ENCODE measurements at regions not wholly inside any gene's neighbourhood (a gene's known extent, or its start where the extent isn't known, plus 50 kb on each side); places are given as distances from the start of the nearest gene placed in this dataset.
"Not testable (repeated sequence)": the region's sequence is repeated elsewhere in the genome, so short reads cannot be mapped to it uniquely, and the experiment has no call there.

DNA sequence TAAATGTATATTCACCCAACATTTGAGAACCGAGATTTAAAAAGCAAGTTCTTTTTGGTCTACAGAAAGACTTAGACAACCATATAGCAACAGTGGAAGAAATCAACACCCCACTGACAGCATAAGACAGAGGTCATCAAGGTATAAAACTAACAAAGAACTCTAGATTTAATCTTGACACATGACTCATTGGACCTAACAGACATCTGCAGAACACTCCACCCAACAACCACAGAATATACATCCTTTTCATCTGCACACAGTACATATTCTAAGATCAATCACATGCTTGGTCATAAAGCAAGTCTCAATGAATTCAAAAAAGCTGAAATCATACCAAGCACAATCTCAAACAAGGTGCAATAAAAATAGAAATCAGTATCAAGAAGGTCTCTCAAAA, 65.8 kb downstream of the SPIN4 start:
- Mint-ChIP-seq H3K9me3 (no peaks in the 10 kb centered on the region), H3K4me1 (no peaks in the 10 kb centered on the region), H3K27ac (no peak overlapping the region)

DNA sequence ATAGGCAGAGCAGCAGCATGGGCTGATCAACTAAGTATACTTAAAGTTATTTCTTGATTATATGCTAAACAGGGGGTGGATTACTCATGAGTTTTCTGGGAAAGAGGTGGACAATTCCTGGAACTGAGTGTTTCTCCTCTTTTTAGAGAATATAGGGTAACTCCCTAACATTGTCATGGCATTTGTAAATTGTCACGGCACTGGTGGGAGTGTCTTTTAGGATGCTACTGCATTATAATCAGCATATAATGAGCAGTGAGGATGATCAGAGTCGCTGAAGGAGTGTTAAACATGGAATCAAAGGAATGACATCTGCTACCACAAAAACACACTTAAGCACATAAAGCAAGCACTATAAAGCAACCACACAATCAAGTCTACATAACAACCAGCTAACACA, 66.5 kb downstream of the SPIN4 start:
- Mint-ChIP-seq H3K9me3 (no peaks in the 10 kb centered on the region), H3K27ac (no peak overlapping the region), H3K36me3 (no peaks in the 10 kb centered on the region), H3K4me1 (no peaks in the 10 kb centered on the region), H3K4me3 (no peak overlapping the region), H3K27me3 (no peaks in the 10 kb centered on the region)

More for the DNA sequence above, 65.8 kb downstream of the SPIN4 start:
- no peaks in the 10 kb centered on the region for H3K36me3 Mint-ChIP-seq
- no peaks in the 10 kb centered on the region for H3K27me3 Mint-ChIP-seq
- no peak overlapping the region for H3K4me3 Mint-ChIP-seq

DNA sequence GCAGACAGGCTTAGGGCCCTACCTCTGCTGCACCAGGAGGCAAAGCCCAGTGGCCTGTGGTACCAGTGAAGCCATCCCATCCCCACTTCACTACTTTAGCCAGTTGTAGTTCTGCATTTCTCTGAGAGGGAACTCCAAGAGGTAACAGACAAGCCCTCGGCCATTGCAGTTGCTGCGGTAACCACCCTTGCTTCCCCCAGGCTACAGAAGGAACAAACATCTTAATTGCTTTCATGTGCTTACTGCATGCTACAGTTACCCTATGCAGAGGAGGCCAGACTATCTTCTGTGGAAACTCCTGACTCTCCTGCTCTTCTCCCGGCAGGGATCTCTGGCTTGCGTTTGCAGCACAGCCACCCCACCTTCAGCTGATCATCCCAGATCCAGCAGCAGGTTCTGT, 67.8 kb downstream of the SPIN4 start:
- no peaks in the 10 kb centered on the region for H3K9me3 Mint-ChIP-seq
- no peak overlapping the region for H3K27ac Mint-ChIP-seq
- no peaks in the 10 kb centered on the region for H3K36me3 Mint-ChIP-seq
- H3K4me3 Mint-ChIP-seq: no peak overlapping the region
- H3K4me1 Mint-ChIP-seq: no peaks in the 10 kb centered on the region
- H3K27me3 Mint-ChIP-seq: no peaks in the 10 kb centered on the region

DNA sequence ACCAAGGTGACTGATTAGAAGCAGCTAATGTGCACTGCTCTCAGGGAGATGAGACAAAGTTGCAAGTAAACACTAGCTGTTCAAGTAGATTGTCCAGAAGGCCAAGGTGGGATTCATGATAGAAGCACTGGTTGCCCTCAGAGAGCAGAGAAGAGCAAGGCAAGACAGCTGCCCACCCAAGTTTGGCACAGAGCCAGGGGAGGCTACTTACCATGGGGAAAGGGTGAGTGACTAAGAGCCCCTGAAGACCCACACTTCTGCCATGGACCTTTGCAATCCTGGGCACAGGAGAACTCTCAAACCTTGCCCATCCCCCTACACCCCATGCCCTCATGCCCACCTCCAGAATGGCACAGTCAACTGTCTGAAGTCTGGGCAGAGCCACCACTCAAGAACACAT, 68.3 kb downstream of the SPIN4 start:
- no peaks in the 10 kb centered on the region for H3K36me3 Mint-ChIP-seq
- no peak overlapping the region for H3K27ac Mint-ChIP-seq

DNA sequence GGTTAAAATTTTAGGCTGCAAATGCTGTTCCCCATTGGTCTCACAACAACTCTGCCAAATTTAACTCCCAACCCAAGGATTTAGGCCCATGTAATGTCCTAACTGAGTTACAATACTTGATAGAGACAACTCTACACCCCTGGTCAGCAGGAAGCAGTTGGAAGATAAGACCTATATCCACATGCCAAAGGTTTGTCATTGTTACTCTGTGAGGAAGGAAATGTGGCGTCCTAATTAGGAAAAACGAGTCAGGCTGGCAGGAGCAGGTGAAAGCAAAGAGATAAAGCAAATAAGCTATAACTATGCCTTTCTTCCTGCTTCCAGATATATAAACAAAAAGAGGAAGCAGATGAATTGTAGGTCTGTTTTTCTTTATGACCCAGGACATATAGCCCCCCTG, 69.1 kb downstream of the SPIN4 start:
- no peak overlapping the region for H3K4me3 Mint-ChIP-seq
- no peak overlapping the region for H3K27ac Mint-ChIP-seq
- H3K4me1 Mint-ChIP-seq: no peaks in the 10 kb centered on the region
- no peaks in the 10 kb centered on the region for H3K27me3 Mint-ChIP-seq
- no peaks in the 10 kb centered on the region for H3K9me3 Mint-ChIP-seq
- no peaks in the 10 kb centered on the region for H3K36me3 Mint-ChIP-seq

More for the DNA sequence above, 68.3 kb downstream of the SPIN4 start:
- H3K4me3 Mint-ChIP-seq: no peak overlapping the region
- H3K27me3 Mint-ChIP-seq: no peaks in the 10 kb centered on the region
- no peaks in the 10 kb centered on the region for H3K9me3 Mint-ChIP-seq
- no peaks in the 10 kb centered on the region for H3K4me1 Mint-ChIP-seq

DNA sequence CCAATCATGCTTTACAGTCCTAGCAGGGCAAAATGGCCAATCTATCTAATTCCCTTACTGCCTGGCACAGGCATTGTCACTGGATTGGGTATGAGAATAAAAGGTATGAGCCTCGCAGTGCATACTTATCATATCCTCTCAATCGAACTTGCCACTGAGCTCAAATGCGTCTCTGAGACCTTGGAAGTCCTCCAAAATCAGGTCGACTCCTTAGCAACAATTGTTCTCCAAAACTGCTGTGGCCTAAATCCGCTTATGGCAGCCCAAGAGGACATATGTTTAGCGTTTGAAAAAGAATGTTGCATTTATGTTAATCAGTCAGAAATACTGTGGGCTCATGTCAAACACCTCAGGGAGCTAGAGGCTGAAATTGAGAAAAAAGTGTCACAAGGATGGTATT, 69.7 kb downstream of the SPIN4 start:
- H3K36me3 Mint-ChIP-seq: no peaks in the 10 kb centered on the region
- H3K4me1 Mint-ChIP-seq: no peaks in the 10 kb centered on the region
- no peaks in the 10 kb centered on the region for H3K9me3 Mint-ChIP-seq
- H3K27ac Mint-ChIP-seq: no peak overlapping the region
- H3K4me3 Mint-ChIP-seq: no peak overlapping the region
- no peaks in the 10 kb centered on the region for H3K27me3 Mint-ChIP-seq

DNA sequence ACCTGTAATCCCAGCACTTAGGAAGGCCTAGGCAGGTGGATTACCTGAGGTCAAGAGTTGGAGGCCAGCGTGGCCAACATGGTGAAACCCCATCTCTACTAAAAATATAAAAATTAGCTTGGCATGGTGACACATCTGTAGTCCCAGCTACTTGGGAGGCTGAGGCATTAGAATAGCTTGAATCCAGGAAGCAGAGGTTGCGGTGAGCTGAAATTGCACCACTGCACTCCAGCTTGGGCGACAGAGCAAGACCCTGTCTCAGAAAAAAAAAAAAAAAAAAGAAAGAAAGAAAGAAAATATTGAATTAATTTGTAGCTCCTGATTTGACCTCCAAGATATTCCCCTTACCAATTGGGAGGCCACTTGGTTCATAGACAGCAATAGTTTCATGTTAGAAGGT, 73.7 kb downstream of the SPIN4 start:
- not testable (repeated sequence) for H3K4me1 Mint-ChIP-seq, H3K4me3 Mint-ChIP-seq

DNA sequence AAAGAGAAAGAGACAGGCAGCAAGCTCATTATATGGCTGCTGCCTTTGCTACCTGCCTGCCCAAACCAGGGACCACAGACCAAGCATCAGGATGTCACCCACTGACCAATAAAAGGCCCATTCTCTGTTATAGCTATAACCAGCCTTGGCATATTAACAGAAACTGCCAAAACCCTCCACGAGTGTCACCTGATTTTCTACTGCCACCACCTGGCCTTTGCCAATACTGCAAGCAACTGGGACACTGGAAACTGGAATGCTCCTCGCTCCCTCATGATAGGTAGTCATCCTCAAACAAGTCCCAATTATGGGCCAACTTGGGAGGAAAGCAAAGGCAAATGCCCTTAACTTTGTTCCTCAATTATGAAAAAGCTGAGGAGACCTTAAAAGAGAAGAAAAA, 76.0 kb downstream of the SPIN4 start:
- Mint-ChIP-seq H3K4me1 (no peaks in the 10 kb centered on the region), H3K36me3 (no peaks in the 10 kb centered on the region), H3K27me3 (no peaks in the 10 kb centered on the region), H3K9me3 (no peaks in the 10 kb centered on the region), H3K4me3 (no peak overlapping the region), H3K27ac (no peak overlapping the region)

More for the DNA sequence above, 73.7 kb downstream of the SPIN4 start:
- H3K27ac Mint-ChIP-seq, H3K9me3 Mint-ChIP-seq, H3K27me3 Mint-ChIP-seq, H3K36me3 Mint-ChIP-seq: not testable (repeated sequence)

DNA sequence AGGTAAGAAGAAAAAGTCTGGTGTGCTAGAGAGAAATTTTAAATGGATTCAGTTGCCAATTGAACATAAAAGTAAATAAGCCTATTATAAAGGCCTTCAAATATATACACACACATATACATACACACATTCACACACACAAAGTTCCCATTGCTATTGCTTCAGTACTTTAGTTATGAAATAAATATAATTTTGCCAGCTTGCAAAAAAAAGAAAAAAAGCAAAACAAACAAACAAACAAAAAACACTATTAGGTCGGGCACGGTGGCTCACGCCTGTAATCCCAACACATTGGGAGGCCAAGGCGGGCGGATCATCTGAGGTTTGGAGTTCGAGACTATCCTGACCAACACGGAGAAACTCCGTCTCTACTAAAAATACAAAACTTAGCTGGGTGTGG, 80.3 kb downstream of the SPIN4 start:
- Mint-ChIP-seq H3K4me1 (no peaks in the 10 kb centered on the region), H3K36me3 (no peaks in the 10 kb centered on the region), H3K27me3 (no peaks in the 10 kb centered on the region), H3K27ac (no peak overlapping the region), H3K9me3 (no peaks in the 10 kb centered on the region), H3K4me3 (no peak overlapping the region)

DNA sequence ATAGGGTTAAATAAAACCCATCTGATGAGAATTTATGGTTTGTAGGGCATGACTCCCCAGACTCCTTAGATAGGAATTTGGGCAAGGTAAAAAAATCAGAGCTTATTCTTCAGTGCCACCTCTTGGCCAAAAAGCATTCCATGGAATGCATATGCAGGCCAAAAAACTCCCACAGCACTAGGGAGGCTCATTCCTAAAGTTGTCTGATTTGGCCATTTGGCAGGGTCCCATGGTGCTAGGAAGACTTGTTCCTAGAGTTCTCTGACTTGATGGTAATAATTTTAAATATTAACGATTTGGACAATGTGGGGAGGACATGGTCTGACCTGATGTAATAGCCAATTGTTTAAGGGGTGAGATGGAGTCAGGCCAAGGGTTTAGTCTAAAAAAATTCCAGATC, 93.0 kb downstream of the SPIN4 start:
- H3K27ac Mint-ChIP-seq: no peak overlapping the region
- no peaks in the 10 kb centered on the region for H3K9me3 Mint-ChIP-seq
- H3K27me3 Mint-ChIP-seq: no peaks in the 10 kb centered on the region
- H3K4me1 Mint-ChIP-seq: no peaks in the 10 kb centered on the region
- H3K4me3 Mint-ChIP-seq: no peak overlapping the region
- H3K36me3 Mint-ChIP-seq: no peaks in the 10 kb centered on the region

DNA sequence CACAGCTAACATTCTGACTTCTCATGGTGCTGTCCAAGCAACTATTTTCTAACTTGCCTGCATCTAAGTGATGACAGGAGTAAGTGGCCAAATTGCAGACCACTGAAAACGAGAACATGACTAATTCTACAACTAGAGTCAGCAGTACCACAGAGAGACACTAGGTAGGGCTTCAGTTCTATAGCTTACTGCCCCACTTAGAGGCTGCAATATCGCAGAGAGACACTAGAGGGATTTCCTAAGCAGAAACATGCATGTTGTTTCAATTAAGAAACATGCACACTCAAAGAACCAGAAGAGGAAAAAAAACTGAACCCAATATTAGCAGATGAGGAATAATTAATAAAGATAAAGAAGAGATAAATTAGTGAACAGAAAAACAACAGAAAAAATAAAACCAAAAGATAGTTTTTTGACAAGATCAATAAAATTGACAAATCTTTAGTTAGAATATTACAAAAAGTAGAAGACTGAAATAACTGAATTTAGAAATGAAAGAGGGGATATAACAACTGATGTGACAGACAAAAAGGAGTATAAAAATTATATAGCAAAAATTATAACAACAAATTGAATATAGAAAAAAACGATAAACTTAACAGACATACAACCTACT, 100.8 kb downstream of the SPIN4 start:
- H3K27me3 Mint-ChIP-seq: no peaks in the 10 kb centered on the region
- H3K9me3 Mint-ChIP-seq: no peaks in the 10 kb centered on the region
- no peak overlapping the region for H3K4me3 Mint-ChIP-seq
- no peaks in the 10 kb centered on the region for H3K4me1 Mint-ChIP-seq
- no peaks in the 10 kb centered on the region for H3K36me3 Mint-ChIP-seq
- H3K27ac Mint-ChIP-seq: peak overlapping the region; percentile 46

DNA sequence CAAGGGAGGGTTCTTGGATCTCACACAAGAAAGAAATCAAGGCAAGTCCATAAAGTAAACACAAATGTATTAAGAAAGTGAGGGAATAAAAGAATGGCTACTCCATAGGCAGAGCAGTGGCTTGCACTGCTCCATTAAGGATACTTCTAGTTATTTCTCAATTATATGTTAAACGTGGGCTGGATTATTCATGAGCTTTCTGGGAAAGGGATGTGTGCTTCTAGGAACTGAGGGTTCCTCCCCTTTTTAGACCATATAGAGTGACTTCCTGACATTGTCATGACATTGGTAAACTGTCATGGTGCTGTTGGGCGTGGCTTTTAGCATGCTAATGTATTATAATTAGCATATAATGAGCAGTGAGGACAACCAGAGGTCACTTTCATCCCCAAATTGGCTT, 108.4 kb downstream of the SPIN4 start:
- H3K9me3 Mint-ChIP-seq, H3K4me3 Mint-ChIP-seq, H3K27ac Mint-ChIP-seq, H3K4me1 Mint-ChIP-seq, H3K27me3 Mint-ChIP-seq, H3K36me3 Mint-ChIP-seq: not testable (repeated sequence)

DNA sequence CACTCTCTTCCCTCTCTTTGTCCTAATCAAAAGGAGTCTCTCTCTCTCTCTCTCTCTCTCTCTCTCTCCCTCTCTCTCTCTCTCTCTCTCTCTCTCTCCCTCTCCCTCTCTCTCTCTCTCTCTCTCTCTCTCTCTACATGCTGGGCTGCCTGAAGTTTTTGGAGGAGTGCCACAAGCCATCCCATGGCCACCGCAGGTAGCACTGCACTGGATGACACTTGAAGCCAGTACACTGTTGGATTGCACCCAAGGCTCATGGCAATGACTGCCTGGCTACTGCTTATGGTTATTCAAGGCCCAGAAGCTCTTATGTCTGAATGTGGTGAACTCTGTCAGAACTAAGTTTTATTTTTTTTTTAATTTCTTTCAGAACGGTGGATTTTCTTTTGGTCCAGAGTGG, 115.2 kb downstream of the SPIN4 start:
- not testable (repeated sequence) for H3K36me3 Mint-ChIP-seq, H3K9me3 Mint-ChIP-seq, H3K27ac Mint-ChIP-seq, H3K4me3 Mint-ChIP-seq, H3K4me1 Mint-ChIP-seq, H3K27me3 Mint-ChIP-seq

DNA sequence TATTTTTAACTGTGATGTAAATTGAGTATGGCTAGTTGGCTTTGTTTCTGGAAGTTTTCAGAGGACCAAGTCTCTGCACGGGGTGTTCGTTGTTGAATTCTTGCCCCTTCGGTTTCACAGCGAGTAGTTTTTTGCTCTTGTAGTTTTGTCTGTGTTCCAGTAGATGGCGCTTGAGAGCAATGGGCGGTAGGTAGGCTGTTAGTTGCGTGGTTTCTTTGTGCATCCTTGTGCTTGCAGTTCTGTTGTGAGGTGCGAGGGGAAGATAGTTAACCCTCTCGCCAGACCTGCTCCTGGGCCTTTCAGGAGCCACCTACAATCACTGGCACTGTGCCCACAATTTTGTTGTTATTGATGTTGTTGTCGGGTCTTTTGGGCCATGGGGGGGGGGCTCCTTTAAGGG, 118.1 kb downstream of the SPIN4 start:
- not testable (repeated sequence) for H3K9me3 Mint-ChIP-seq, H3K4me3 Mint-ChIP-seq, H3K4me1 Mint-ChIP-seq, H3K27me3 Mint-ChIP-seq, H3K36me3 Mint-ChIP-seq, H3K27ac Mint-ChIP-seq

DNA sequence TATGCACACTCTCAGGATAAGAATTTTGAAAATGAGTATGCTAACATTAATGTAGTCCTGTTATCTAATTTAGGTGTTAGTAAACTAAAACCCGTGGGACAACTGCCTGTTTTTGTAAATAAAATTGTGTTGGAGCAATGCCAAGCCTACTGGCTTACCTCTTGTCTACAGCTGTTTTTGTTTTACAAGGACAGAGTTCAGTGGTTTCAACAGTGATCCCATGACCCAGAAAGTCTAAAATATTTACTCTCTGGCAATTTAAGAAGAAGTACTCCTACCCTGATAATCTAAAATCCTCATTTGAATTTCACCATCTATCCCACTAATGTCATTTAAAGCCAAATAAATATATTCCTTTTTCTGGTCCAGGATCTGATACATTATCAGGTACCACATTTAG, 132.9 kb downstream of the SPIN4 start:
- H3K27me3 Mint-ChIP-seq, H3K9me3 Mint-ChIP-seq, H3K4me3 Mint-ChIP-seq, H3K36me3 Mint-ChIP-seq, H3K4me1 Mint-ChIP-seq, H3K27ac Mint-ChIP-seq: not testable (repeated sequence)

DNA sequence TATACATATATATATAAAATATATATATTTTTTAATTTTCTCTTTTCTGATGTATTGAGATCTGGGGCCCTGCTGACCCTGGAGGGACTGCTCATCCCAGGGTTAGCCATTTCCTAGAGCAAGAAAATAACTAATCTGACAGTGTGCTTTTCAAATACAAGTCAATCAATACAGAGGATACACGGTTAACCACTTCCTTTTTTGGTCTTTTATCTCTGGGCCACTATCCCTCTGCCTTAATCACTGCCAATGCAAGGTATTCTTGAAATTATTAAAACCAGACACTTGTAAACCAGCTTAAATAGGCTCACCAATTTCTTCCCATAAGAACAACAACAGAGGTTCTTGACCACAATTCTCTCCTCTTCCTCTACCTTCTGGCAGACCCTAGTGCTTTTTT, 133.6 kb downstream of the SPIN4 start:
- H3K9me3 Mint-ChIP-seq, H3K36me3 Mint-ChIP-seq, H3K27me3 Mint-ChIP-seq, H3K4me1 Mint-ChIP-seq, H3K27ac Mint-ChIP-seq, H3K4me3 Mint-ChIP-seq: not testable (repeated sequence)

DNA sequence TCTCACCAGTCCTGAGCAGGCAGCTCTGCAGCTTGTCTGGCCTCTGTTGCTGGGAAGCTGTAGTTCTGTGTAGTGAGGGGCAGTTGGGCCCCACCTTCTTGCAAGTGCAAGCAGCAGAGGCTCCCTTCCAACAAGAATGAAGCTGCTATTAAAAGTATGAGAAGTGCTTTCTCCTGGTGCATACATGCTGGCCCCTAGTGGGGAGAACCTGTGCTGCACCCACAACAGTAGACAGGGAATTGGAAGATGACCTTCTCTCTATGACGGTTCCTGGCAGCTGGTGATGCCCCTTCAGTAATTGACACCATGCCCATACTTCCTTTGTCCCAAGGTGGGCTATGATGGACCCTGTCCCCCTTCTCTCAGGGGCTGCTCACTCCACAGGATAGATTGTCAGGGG, 141.5 kb downstream of the SPIN4 start:
- not testable (repeated sequence) for H3K27me3 Mint-ChIP-seq, H3K9me3 Mint-ChIP-seq, H3K36me3 Mint-ChIP-seq, H3K4me1 Mint-ChIP-seq, H3K27ac Mint-ChIP-seq, H3K4me3 Mint-ChIP-seq

DNA sequence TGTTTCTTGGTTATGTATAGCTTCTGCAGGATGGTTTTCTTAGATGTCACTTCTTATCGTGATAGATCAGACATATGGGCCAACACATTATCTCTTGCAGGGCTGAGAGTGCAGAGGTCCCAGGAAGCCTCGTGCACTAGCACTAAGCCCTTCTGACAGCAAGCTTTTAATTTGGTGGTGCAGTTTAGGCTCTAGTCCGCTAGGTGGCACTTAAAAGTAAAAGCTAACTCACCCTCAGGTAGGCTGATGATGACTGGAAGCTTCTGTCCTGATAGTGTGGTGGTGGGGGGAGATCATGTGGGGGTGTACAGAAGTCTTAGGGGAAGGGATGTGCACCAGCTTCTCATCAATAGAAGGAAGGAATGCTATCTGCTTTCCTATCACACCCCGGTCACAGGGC, 142.0 kb downstream of the SPIN4 start:
- not testable (repeated sequence) for H3K27me3 Mint-ChIP-seq, H3K27ac Mint-ChIP-seq, H3K4me1 Mint-ChIP-seq, H3K36me3 Mint-ChIP-seq, H3K4me3 Mint-ChIP-seq, H3K9me3 Mint-ChIP-seq

All from activated naive CD4-positive, alpha-beta T cell treated with anti-CD3 and anti-CD28 coated beads, Interleukin-2, amount 50 U/mL, for 24 hours (primary cell).